ENCODE measurements at regions not wholly inside any gene's neighbourhood (a gene's known extent, or its start where the extent isn't known, plus 50 kb on each side); places are given as distances from the start of the nearest gene placed in this dataset.

- TF ChIP-seq TSC22D2 (CRISPR knock-in tag; IDR thresholded peaks at IDR 0.05; ENCODE audit: borderline replicate concordance) (no peak), AFF4 (CRISPR knock-in tag; IDR thresholded peaks at IDR 0.05) (no peak), PRDM10 (CRISPR knock-in tag; IDR thresholded peaks at IDR 0.05; ENCODE audit: low read depth) (no peak), THAP7 (CRISPR knock-in tag; IDR thresholded peaks at IDR 0.05) (no peak)
These were observed 217.6 kb downstream of the PRR32 start (continued) for GRCh38 chrX:127037159-127037558.

GRCh38 chrX:127038065-127038464 lies 218.5 kb downstream of the PRR32 start:
- Histone ChIP-seq H3K27me3 (ENCODE audit: control insufficient read depth in 1 of 2, insufficient read depth in 2 of 2, low read length in 2 of 2) (no peaks in the 10 kb centered on the region), H3K36me3 (replicated peaks in 1 of 2; ENCODE audit: control insufficient read depth in 1 of 2, insufficient read depth in 2 of 2, low read length in 2 of 2) (no peaks in the 10 kb centered on the region), H3K27ac (ENCODE audit: extremely low read length, insufficient read depth, low read length) (no peak overlapping the region), H3K4me2 (ENCODE audit: low read depth, low read length) (no peak overlapping the region), H3K9me3 (ENCODE audit: low read length) (peaks cover 48% of the 10 kb centered on the region), H3K4me3 (replicated peaks in 1 of 3; ENCODE audit: insufficient read depth in 1 of 3, low read depth in 2 of 3, low read length in 3 of 3) (no peak overlapping the region), H3K9ac (ENCODE audit: insufficient read depth, low read depth, low read length) (no peak overlapping the region), H3K4me1 (ENCODE audit: insufficient read depth, low read length) (no peaks in the 10 kb centered on the region), H4K20me1 (ENCODE audit: insufficient read depth, low read length) (no peaks in the 10 kb centered on the region), H2AFZ (ENCODE audit: low read length) (no peak overlapping the region), H3K79me2 (ENCODE audit: insufficient read depth, low read length) (no peaks in the 10 kb centered on the region)
- 0% methylated on average over 1 of the region's 1 CpG for WGBS (ENCODE audit: low lambda C conversion rate)
- intact Hi-C loops (cut with micrococcal nuclease; ENCODE audit: unreplicated experiment), result no loop called here
- in situ Hi-C loops (cut with HindIII; ENCODE audit: extremely low pct_ligation_motif_present, low pct_unique_long_range_greater_than_20kb), result no loop called here
- CTCF ChIA-PET (ENCODE audit: low intra/inter-chr PET ratio, low total read pairs), result no interaction called here
- no TSS peak for BruUV-seq (replicated peaks)
- ATAC-seq (no peak), DNase-seq (ENCODE audit: low spot score) (no peak), FAIRE-seq (no peak)
- POLR2A ChIA-PET, result no interaction called here
- TF ChIP-seq RORA (CRISPR knock-in tag; IDR thresholded peaks at IDR 0.05) (no peak), KDM6A (CRISPR knock-in tag; IDR thresholded peaks at IDR 0.05; ENCODE audit: low read depth) (no peak), FOXP1 (IDR thresholded peaks at IDR 0.05) (no peak), FOXP1 (CRISPR knock-in tag; IDR thresholded peaks at IDR 0.05) (no peak), RELA (CRISPR knock-in tag; IDR thresholded peaks at IDR 0.05) (no peak), ZNF12 (CRISPR knock-in tag; IDR thresholded peaks at IDR 0.05) (no peak), ZNF746 (CRISPR knock-in tag; IDR thresholded peaks at IDR 0.05) (no peak), POGK (CRISPR knock-in tag; conservative IDR thresholded peaks at IDR 0.05) (no peak)

All from HepG2 (cell line).